ENCODE measurements at regions not wholly inside any gene's neighbourhood (a gene's known extent, or its start where the extent isn't known, plus 50 kb on each side); places are given as distances from the start of the nearest gene placed in this dataset.

DNA sequence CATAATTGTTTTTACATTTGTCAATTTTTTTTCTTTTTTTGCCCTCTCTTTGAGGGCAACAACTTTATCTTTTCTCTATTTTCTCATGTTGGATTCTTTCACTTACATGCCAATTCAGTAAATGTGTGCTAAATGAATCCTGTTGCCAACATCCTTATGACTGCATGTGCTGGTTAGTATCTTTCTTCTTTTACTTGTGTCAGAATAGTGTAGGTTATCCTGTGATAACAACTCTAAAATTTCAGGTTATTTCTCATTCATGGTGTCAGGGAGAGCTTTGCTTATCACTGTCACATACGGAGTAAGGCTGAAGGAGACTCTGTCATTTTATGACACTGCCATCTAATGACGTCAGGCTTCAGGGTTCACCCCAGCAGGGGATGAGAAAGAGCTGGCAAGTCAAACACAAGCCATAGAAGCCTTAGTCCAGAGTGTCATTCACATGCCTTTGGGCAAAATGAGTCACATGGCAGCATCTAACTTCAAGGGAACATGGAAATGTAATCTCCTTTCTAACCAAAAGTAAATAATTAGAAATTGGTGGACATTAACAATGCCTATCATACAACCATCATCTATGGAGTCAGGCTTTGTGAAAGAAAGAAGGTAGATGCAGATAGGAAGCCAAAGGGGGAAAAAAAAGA lies 242.5 kb upstream of the ATP2B1 start:
- Histone ChIP-seq H3K9me3 (no peaks in the 10 kb centered on the region), H3K27ac (no peak overlapping the region), H3K4me3 (no peak overlapping the region), H3K27me3 (replicated peaks; ENCODE audit: insufficient read depth) (no peaks in the 10 kb centered on the region), H3K4me1 (ENCODE audit: control insufficient read depth in 1 of 2, low read depth in 2 of 2) (peaks cover 17 to 28% of the 10 kb centered on the region in 2 donors), H3K36me3 (no peaks in the 10 kb centered on the region)
- TF ChIP-seq, protein P1, sequence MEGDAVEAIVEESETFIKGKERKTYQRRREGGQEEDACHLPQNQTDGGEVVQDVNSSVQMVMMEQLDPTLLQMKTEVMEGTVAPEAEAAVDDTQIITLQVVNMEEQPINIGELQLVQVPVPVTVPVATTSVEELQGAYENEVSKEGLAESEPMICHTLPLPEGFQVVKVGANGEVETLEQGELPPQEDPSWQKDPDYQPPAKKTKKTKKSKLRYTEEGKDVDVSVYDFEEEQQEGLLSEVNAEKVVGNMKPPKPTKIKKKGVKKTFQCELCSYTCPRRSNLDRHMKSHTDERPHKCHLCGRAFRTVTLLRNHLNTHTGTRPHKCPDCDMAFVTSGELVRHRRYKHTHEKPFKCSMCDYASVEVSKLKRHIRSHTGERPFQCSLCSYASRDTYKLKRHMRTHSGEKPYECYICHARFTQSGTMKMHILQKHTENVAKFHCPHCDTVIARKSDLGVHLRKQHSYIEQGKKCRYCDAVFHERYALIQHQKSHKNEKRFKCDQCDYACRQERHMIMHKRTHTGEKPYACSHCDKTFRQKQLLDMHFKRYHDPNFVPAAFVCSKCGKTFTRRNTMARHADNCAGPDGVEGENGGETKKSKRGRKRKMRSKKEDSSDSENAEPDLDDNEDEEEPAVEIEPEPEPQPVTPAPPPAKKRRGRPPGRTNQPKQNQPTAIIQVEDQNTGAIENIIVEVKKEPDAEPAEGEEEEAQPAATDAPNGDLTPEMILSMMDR (IDR thresholded peaks at IDR 0.05) = no peak
- ATAC-seq (ENCODE audit: insufficient number of reproducible peaks, low FRiP score, low read depth) = no peak
- DNase-seq (ENCODE audit: low spot score) = no peak

DNA sequence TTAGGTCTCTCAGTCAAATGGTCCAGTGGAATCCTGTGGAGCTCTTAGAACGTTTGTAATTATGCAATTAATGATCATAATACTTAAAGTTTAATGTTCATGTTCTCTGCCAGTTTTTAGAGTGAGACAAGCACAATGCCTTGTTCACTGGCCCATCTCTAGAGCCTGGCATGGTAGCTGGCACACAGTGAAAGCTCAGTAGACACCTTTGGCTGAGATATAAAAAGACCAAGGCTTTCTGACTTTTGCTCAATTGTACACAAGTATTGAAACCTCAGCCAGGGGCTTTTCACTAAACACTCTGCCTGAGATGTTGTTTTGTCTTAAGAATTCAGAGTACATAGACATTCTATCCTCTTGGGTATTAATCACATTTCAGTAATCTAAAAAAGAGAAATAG lies 241.8 kb upstream of the ATP2B1 start:
- DNase-seq (ENCODE audit: low spot score) (no peak), ATAC-seq (ENCODE audit: insufficient number of reproducible peaks, low FRiP score, low read depth) (no peak)
- H3K4me3 ChIP-seq = no peak overlapping the region
- no peak overlapping the region for H3K27ac ChIP-seq
- H3K4me1 ChIP-seq (ENCODE audit: control insufficient read depth in 1 of 2, low read depth in 2 of 2) = peaks cover 17 to 28% of the 10 kb centered on the region in 2 donors
- H3K27me3 ChIP-seq (replicated peaks; ENCODE audit: insufficient read depth) = no peaks in the 10 kb centered on the region
- H3K36me3 ChIP-seq = no peaks in the 10 kb centered on the region
- TF ChIP-seq, protein P1 (IDR thresholded peaks at IDR 0.05) = no peak
- H3K9me3 ChIP-seq = no peaks in the 10 kb centered on the region

DNA sequence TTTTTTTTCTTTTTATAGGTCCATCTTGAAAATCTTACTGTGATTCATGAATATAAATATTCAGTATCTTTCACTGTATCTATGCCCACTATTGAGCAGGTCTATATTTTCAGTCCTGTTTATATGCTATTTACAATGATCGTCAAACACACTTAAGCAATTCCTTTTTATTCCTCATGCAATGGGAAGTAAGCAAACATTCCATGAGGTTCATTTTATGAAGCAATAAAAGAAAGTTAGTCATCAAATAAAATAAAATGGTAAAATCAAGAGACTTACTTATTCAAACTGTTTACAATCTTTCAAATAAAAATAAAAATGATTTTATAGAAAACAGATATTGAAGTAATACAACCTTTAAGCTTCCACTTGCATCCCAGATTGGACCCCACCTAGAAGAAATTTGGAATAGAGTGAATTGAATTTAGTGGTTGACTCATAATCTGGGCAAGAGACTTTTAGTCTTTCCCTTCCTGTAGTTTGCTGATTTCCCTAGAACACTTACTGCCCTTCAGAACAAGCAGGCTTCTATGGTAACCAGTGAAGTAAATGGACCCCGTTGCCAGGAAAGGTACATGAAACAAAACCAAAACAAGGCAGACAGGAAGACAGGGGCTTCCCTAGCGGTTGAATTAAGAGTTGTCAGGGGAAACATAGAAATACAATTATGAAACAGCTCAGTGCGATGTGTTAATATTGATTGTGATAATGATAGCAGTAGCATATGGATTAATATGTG lies 241.0 kb upstream of the ATP2B1 start:
- TF ChIP-seq, protein P1 (IDR thresholded peaks at IDR 0.05) = no peak
- Histone ChIP-seq H3K4me1 (ENCODE audit: control insufficient read depth in 1 of 2, low read depth in 2 of 2) (peaks cover 17 to 28% of the 10 kb centered on the region in 2 donors), H3K27ac (no peak overlapping the region), H3K9me3 (no peaks in the 10 kb centered on the region), H3K4me3 (no peak overlapping the region), H3K36me3 (no peaks in the 10 kb centered on the region), H3K27me3 (replicated peaks; ENCODE audit: insufficient read depth) (no peaks in the 10 kb centered on the region)
- ATAC-seq (ENCODE audit: insufficient number of reproducible peaks, low FRiP score, low read depth) (peak; percentile 72), DNase-seq (ENCODE audit: low spot score) (no peak)

DNA sequence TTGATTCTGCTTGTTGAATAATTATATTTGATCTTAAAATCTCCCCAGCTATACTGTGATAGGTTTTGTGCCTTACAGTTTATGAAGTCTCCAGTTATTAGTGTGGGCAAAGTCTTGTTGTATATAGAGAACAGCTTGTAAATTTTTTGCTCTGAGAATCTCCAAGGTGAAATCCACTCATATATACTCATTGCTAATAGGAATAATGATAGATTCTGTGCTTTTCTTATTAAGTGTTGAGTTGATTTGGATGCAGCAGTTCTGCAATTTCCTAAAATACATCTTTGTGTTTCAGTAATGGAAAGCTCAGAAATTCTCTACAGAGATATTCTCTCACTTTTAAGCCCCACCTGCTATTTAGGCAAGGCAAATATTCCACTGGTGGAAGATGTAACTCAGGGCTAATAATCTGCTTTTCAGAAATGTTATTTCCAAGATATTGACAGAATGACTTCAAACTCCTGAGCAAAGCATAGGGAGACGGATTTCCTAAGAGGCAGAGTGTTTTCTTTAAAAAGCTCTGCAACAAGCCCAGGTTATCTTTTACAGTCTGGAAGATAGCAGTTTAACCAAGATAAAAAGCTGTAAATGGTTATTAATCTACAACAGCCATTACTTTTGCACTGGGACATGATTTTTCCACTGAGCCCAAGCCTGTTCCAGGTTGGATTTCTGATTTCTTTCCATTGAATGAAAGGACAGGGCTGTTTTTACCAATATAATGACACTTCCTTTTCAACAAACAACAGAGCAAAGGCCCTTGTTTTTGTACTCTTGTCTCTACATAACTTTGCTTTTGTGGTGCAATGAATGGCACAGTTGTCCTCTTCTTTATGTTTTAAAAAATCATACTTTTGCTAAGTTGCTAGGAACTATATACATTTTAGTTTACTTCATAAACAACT lies 239.9 kb upstream of the ATP2B1 start:
- peaks cover 17 to 28% of the 10 kb centered on the region in 2 donors for H3K4me1 ChIP-seq (ENCODE audit: control insufficient read depth in 1 of 2, low read depth in 2 of 2)
- TF ChIP-seq, protein P1 (IDR thresholded peaks at IDR 0.05) = no peak
- DNase-seq (ENCODE audit: low spot score) = no peak

More for the DNA sequence above, 239.9 kb upstream of the ATP2B1 start:
- Histone ChIP-seq H3K9me3 (no peaks in the 10 kb centered on the region), H3K27ac (peak overlapping the region in 1 of 2 donors; percentile 54), H3K4me3 (no peak overlapping the region), H3K36me3 (no peaks in the 10 kb centered on the region), H3K27me3 (replicated peaks; ENCODE audit: insufficient read depth) (no peaks in the 10 kb centered on the region)
- ATAC-seq (ENCODE audit: insufficient number of reproducible peaks, low FRiP score, low read depth) = no peak
